ENCODE measurements at regions not wholly inside any gene's neighbourhood (a gene's known extent, or its start where the extent isn't known, plus 50 kb on each side); places are given as distances from the start of the nearest gene placed in this dataset.

DNA sequence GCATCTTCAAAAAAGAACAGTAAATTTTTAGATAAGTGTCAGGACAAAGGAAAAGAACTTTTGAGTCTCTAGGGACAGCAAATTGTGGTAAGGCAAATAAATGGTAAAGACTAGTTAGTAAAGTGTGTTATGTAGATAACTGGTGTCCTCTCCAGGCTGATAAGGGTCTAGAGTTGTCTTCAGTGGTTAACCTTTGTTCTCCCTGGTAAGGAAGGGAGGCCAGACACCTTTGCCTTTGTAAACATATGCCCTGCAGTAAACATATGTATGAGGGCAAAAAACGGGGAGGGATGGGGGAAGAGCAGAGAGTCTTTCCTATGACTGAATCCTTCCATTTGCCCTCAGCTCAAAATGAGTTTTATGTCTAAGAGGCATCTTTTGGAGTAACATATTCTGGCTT lies 384.6 kb downstream of the HNRNPD start:
- DNase-seq (ENCODE audit: low spot score in 2 of 2) (no peak), ATAC-seq (no peak)
- Mint-ChIP-seq H3K27ac (no peak overlapping the region), H3K36me3 (no peaks in the 10 kb centered on the region), H3K4me1 (no peaks in the 10 kb centered on the region), H3K9me3 (no peaks in the 10 kb centered on the region), H3K4me3 (no peak overlapping the region)

DNA sequence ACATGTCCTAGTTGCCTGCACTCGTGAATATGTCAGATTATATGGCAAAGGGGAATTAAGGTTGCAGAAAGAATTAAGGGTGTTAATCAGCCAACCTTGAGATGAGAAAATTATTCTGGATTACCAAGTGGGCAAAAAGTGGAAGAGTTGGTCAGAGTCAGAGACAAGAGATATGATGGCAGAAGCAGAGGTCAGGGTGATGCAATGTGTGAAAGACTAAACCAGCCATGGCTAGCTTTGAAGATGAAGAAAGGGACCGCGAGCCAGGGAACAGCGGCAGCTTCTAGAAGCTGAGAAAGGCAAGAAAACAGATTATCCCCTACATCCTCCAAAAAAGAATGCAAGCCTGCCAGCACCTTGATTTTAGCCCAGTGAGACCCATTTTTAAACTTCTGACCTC lies 385.6 kb downstream of the HNRNPD start:
- Mint-ChIP-seq H3K4me3 (no peak overlapping the region), H3K27ac (no peak overlapping the region), H3K4me1 (no peaks in the 10 kb centered on the region), H3K9me3 (no peaks in the 10 kb centered on the region), H3K36me3 (no peaks in the 10 kb centered on the region)
- DNase-seq (ENCODE audit: low spot score in 2 of 2) = no peak
- no peak for ATAC-seq

DNA sequence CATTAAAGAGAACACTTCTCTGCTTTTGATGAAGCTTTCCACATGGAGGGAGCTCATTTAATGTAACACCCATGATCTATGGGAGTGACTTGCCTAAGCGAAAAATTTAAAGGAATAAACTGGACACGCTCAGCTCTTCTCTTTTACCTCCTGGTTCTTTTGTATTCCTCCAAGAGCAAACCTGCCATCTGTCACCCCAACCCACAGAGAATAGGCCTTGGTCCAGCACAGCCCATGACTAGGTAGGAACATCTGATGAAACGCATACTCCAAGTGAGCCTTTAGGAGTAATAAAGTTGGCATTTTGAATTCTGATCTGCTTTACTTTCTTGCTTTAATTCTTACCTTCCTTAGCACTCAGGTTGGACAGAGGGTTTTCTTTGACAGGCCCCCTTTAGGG lies 389.0 kb downstream of the HNRNPD start:
- Mint-ChIP-seq H3K36me3 (no peaks in the 10 kb centered on the region), H3K27ac (no peak overlapping the region), H3K9me3 (no peaks in the 10 kb centered on the region), H3K4me1 (no peaks in the 10 kb centered on the region), H3K4me3 (no peak overlapping the region)
- DNase-seq (ENCODE audit: low spot score in 2 of 2) (no peak), ATAC-seq (no peak)

DNA sequence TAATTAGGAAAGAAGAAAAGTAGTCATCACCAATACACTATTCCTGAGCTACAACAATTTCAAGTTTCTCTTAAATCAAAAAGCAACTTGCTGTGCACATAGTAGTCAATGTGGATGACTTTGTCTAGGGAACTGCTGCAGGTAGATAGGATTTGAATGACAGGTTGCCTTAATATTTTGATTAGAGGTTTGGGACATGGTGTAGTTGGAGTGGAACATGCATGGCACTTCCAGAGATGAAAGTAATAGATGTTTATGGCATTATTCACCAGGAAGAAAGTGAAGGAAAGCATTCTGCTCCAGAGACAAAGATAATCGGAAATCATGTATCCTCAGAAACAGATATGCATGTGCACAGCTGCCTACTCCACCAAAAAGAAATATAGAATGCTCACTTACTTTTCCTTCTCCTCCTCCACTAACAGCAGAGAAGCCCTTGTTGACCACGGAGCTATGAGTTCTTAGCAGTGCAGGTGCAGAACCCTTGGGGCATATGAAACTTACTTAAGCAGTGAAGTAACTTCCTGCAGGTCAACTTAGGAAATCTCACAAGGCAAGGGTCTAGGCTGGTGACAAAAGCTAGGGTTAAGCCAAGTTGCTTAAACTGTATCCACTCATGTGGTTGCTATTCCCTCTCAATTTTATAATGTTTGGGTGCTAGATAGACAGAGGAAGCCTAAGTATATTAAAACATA lies 390.8 kb downstream of the HNRNPD start:
- no peaks in the 10 kb centered on the region for H3K9me3 Mint-ChIP-seq
- no peak overlapping the region for H3K27ac Mint-ChIP-seq
- H3K36me3 Mint-ChIP-seq = no peaks in the 10 kb centered on the region
- H3K4me1 Mint-ChIP-seq = no peaks in the 10 kb centered on the region
- DNase-seq (ENCODE audit: low spot score in 2 of 2) (no peak), ATAC-seq (no peak)
- H3K4me3 Mint-ChIP-seq = no peak overlapping the region

DNA sequence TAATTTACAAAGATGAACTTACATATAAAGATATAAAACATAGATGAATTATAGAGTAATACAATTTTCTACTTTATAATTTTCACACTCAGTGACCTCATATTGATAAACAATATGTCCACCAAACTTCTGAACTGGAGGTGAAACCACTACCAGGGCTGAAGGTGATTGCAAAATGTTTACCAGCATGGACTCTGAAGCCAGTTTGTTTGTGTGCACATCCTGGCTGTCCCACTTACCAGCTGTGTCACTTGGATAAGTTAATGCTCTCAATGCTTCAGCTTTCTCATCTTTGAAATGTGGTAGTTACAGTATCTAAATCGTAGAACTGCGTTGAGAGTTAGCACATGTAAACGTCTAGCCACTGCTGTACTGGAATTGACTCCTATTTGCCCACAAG lies 392.6 kb downstream of the HNRNPD start:
- Mint-ChIP-seq H3K36me3 (no peaks in the 10 kb centered on the region), H3K4me1 (no peaks in the 10 kb centered on the region), H3K4me3 (no peak overlapping the region), H3K9me3 (no peaks in the 10 kb centered on the region), H3K27ac (no peak overlapping the region)
- DNase-seq (ENCODE audit: low spot score in 2 of 2) (no peak), ATAC-seq (no peak)

DNA sequence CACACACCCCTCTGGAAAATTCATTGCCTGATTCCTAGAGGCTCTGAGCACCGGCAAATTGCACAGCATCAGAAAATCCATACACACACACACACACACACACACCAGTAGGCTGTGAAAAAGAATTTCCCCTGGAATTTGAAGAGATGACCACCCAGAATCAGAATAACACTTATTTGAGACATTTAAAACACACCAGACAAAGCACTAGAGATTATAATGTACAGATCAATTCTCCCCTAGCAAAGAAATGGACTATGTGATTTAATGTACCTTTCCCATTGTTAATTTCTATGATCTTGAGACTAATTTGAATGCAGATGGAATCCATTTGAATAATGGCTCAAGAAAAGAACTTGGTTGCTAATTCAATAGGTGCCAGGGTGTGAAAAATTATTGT lies 399.3 kb downstream of the HNRNPD start:
- Mint-ChIP-seq H3K27ac (no peak overlapping the region), H3K9me3 (no peaks in the 10 kb centered on the region), H3K4me1 (no peaks in the 10 kb centered on the region), H3K36me3 (no peaks in the 10 kb centered on the region), H3K4me3 (no peak overlapping the region)
- no peak for DNase-seq (ENCODE audit: low spot score in 2 of 2)
- ATAC-seq = no peak

DNA sequence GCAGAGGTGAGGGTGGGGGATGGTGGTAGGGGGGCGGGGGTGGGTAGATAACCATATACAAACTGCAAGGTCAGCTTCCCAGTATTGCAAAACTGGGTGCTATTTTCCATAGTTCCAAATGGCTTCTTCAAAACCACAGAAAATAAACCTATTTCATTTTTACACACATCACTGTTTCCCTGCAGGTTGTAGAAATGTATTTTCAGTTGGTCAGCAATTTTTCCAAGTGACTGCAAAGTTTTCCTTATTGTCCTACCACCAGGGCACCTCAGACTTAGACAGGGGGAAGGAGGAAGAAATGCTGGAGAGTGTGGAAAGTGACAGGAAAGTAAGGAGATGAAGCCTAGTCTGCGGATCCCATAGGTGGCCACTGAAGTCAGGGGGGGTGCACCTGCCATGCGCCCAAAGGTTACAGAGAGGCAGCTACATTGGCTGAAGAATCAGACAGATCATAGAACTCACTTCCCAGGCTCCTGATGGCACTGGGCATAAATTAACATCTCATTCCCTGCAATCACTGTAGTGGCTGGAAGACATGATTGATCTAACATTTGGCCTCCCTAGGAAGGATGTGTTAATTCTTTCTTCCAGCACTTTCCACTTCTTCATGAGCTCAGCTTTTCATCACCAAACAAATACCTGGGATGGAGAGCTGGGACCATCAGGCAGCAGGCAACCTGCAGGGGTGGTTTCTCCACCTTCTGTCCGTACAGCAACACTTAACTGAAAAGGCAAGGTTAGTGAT lies 402.0 kb downstream of the HNRNPD start:
- H3K4me3 Mint-ChIP-seq = no peak overlapping the region
- DNase-seq (ENCODE audit: low spot score in 2 of 2) = no peak
- H3K36me3 Mint-ChIP-seq = no peaks in the 10 kb centered on the region
- no peaks in the 10 kb centered on the region for H3K4me1 Mint-ChIP-seq
- no peak overlapping the region for H3K27ac Mint-ChIP-seq
- H3K9me3 Mint-ChIP-seq = no peaks in the 10 kb centered on the region
- no peak for ATAC-seq

DNA sequence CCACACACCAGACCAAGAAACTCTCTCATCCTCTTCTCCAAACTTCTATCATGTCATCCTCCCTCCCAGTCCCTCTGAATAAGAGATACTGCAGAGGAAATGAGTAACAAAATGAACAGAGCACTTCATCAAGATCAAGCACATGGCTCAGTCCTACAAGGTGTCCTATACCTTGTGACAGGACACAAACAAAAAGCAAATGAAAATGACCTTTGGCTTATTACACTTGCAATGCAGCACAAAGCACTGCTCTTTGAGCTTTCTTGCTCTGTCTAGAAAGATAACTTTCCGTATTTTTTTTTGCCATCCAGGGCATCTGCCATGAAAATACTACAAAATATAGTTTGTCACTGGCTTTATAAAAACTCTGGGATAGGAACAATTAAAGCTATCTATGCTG lies 402.7 kb downstream of the HNRNPD start:
- H3K36me3 Mint-ChIP-seq = no peaks in the 10 kb centered on the region
- no peak for ATAC-seq
- H3K9me3 Mint-ChIP-seq = no peaks in the 10 kb centered on the region
- no peak for DNase-seq (ENCODE audit: low spot score in 2 of 2)
- no peak overlapping the region for H3K27ac Mint-ChIP-seq
- H3K4me1 Mint-ChIP-seq = no peaks in the 10 kb centered on the region
- no peak overlapping the region for H3K4me3 Mint-ChIP-seq

DNA sequence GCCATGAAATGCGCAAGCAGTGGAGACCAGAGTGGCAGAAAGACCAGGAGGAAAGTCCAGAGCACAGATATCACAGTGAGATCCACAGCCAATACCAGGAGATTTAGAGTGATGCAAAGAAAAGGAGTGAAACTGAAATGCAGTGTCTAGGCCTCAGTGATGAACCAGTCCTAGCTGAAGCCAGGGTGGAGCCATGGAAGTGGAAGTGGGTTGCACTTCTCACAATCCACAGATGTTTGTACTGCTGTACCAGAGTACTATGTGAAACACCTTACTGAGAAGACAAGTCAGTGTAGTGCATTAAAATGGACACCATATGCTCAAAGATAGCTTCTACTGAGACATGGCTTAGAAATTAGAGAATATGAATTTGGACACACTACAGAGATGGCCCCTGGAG lies 403.3 kb downstream of the HNRNPD start:
- ATAC-seq = no peak

DNA sequence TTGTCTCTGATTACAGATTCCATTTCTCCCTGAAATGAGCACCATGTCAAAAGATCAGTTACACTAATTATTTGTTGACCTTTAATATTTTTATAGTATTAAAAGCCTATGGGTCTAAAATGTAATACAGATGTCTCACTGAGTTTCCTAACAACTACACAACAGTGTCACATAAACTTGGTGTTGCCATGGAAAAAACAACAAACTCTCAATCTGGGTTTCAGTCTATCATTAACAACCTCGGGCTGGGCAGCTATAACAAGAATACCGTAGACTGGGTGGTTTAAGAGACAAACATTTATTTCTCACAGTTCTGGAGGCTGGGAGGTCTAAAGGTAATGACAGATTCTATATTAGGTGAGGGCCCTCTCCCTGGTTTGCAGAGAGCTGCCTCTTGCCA lies 407.1 kb downstream of the HNRNPD start:
- DNase-seq (ENCODE audit: low spot score in 2 of 2) (no peak), ATAC-seq (no peak)
- H3K36me3 Mint-ChIP-seq = no peaks in the 10 kb centered on the region
- no peaks in the 10 kb centered on the region for H3K4me1 Mint-ChIP-seq
- no peaks in the 10 kb centered on the region for H3K9me3 Mint-ChIP-seq
- H3K4me3 Mint-ChIP-seq = no peak overlapping the region
- H3K27ac Mint-ChIP-seq = no peak overlapping the region

More for the DNA sequence above, 403.3 kb downstream of the HNRNPD start:
- DNase-seq (ENCODE audit: low spot score in 2 of 2) = no peak
- Mint-ChIP-seq H3K4me3 (no peak overlapping the region), H3K36me3 (no peaks in the 10 kb centered on the region), H3K4me1 (no peaks in the 10 kb centered on the region), H3K9me3 (no peaks in the 10 kb centered on the region), H3K27ac (no peak overlapping the region)

DNA sequence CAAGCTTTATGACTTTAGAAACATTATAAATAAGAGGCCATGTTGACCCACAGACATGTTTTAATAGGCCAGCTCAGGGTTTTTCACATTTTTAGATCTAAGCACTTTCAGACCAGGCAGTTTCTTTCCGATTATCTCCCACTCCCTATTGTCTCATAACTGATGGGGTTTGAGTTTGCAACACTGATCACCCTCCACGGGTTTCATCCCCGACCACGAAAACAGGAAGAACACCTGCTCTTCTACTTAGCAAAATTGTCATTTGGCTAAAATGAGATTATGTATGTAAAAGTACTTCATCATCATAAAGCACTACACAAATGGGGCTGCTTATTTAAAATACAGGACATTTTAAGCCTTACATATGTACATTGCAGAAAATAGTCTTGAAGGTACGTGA lies 407.9 kb downstream of the HNRNPD start:
- ATAC-seq = no peak
- H3K27ac Mint-ChIP-seq = no peak overlapping the region
- no peaks in the 10 kb centered on the region for H3K36me3 Mint-ChIP-seq
- H3K4me1 Mint-ChIP-seq = no peaks in the 10 kb centered on the region
- DNase-seq (ENCODE audit: low spot score in 2 of 2) = no peak
- no peaks in the 10 kb centered on the region for H3K9me3 Mint-ChIP-seq
- no peak overlapping the region for H3K4me3 Mint-ChIP-seq

DNA sequence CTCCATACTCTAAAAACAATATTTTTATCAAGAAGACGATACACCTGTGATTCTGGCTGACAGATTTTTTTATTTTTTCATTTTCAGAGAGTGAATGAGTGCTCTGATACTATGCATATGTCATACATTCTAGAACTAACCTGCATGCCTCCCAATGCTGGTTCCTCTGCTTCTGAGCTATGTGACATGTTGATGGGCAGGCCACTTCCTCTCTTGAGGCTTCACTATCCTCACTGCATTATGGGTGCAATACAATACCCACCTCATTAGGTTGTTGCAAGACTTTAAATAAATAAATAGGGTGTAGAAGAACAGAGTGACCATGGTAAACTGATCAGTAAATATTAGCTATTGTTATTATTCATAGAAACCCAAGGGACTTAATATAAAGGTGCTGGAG lies 408.3 kb downstream of the HNRNPD start:
- no peaks in the 10 kb centered on the region for H3K4me1 Mint-ChIP-seq
- no peak overlapping the region for H3K27ac Mint-ChIP-seq
- no peak overlapping the region for H3K4me3 Mint-ChIP-seq
- no peaks in the 10 kb centered on the region for H3K36me3 Mint-ChIP-seq
- H3K9me3 Mint-ChIP-seq = no peaks in the 10 kb centered on the region
- DNase-seq (ENCODE audit: low spot score in 2 of 2) (no peak), ATAC-seq (no peak)

DNA sequence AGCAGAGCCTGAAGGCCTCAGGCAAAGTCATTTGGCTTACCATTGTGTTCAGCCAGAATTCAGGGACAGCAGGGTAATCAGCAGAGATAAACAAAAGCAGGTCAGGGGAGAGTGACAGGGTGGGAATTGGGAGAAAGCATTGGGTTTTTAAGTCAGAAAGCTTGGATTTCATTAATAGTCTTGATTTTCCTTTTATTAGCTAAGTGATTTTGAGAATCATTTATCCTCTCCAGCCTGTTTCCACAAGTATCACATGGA lies 410.1 kb downstream of the HNRNPD start:
- no peak overlapping the region for H3K27ac Mint-ChIP-seq
- DNase-seq (ENCODE audit: low spot score in 2 of 2) = no peak
- H3K4me3 Mint-ChIP-seq = no peak overlapping the region
- no peak for ATAC-seq
- H3K4me1 Mint-ChIP-seq = no peaks in the 10 kb centered on the region
- no peaks in the 10 kb centered on the region for H3K36me3 Mint-ChIP-seq
- H3K9me3 Mint-ChIP-seq = no peaks in the 10 kb centered on the region

DNA sequence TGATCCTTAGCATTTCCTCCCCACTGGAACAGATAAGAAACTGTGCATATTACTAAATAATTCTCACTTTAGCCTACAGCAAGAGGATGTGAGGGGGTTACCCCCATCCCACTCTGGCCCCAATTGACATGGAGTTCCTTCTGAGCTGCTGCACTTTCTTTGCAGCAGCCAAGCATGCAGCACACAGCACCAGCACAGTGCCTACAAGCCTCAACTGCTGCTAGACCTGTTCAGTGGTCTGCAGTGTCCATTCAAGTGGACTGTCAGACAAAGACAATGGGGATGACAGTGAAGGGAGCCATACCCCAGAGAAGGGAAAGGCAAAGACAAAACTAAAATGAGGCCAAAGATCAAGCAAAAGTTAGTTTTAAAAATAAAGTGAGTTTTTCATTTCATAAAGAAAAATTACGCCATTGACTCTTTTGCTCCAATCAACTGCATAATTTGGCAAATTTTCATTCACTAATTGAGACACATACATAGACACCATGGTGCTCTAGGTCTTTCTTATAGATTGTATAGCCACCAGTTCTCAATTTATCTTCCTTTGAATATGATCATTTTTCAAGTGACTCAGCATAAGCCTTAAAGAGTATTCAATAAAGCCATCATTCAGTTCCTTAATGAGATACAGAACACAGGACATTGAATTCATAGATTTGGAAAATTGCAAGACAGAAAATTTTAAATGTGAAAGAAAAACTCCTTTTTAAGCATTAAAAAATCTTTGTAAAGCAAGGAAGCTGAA lies 410.6 kb downstream of the HNRNPD start:
- peak; percentile 19 for ATAC-seq
- Mint-ChIP-seq H3K9me3 (no peaks in the 10 kb centered on the region), H3K4me1 (no peaks in the 10 kb centered on the region), H3K4me3 (no peak overlapping the region), H3K27ac (no peak overlapping the region), H3K36me3 (no peaks in the 10 kb centered on the region)
- no peak for DNase-seq (ENCODE audit: low spot score in 2 of 2)

DNA sequence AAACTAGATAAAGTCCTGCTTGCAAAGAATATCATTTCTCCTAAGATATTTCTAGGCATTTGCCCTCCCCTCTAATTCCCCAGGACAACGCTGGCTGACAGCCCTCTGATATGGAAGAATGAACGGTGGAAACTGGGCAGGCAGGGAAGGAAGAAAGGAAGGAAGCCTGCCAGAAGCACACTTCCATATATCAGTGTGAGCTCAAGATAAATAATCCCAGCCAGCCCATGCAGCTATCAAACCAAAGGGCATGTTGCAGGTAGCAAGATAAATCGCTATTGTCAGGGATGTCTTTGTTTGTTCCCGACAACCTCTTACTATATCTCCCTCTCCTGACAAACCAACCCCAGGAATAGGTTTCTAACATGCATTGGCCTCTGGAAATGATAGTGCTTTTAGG lies 412.8 kb downstream of the HNRNPD start:
- Mint-ChIP-seq H3K4me3 (no peak overlapping the region), H3K9me3 (no peaks in the 10 kb centered on the region), H3K36me3 (no peaks in the 10 kb centered on the region), H3K27ac (no peak overlapping the region), H3K4me1 (no peaks in the 10 kb centered on the region)
- DNase-seq (ENCODE audit: low spot score in 2 of 2) = no peak
- ATAC-seq = no peak

DNA sequence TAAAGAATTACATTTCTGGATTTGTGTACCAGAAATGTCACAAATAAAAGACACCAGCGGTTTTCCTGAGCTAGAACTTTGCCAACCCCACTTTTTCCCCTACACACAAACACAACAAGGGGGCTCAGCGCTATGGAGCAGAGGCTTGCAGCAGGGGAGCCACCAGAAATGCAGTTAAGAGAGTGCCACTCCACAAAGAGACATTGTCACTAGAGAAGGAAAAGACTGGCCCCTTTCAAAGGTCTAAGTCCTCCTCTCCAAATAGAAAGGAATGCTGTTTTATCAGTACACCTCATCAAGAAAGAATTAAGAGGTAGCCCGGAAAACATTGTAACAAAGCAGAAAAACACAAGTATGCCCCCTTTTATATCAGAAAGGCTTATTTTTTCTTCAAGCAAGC lies 419.5 kb downstream of the HNRNPD start:
- DNase-seq (ENCODE audit: low spot score in 2 of 2) = no peak
- H3K4me3 Mint-ChIP-seq = no peak overlapping the region
- no peaks in the 10 kb centered on the region for H3K36me3 Mint-ChIP-seq
- no peak for ATAC-seq
- H3K27ac Mint-ChIP-seq = no peak overlapping the region
- H3K4me1 Mint-ChIP-seq = no peaks in the 10 kb centered on the region
- H3K9me3 Mint-ChIP-seq = no peaks in the 10 kb centered on the region
